Right atrium auricular region (tissue), 2 donors: ENCODE measurements at regions not wholly inside any gene's neighbourhood (a gene's known extent, or its start where the extent isn't known, plus 50 kb on each side); places are given as distances from the start of the nearest gene placed in this dataset.

Source experiments
- DNase-seq: peaks from one replicate; pipeline ENCODE4 v3.0.0-alpha.2; 2019; ENCODE audit warnings: low spot score
- H3K27ac ChIP-seq, 2 donors: fragments of 200-600 bp; sonication (generic); 1 replicate in 1 of 2; 2 replicates in 1 of 2; pipeline ENCODE4 v1.5.1; 2016 to 2019
- H3K27me3 ChIP-seq, 2 donors: fragments of 200-600 bp; sonication (generic); one replicate each; pipeline versions ENCODE4 v1.5.1 to v1.6.0; 2017 to 2019
- H3K36me3 ChIP-seq: fragments of 200-600 bp; sonication (generic); one replicate; pipeline ENCODE4 v1.5.1; 2016
- H3K4me1 ChIP-seq, 2 donors: fragments of 200-600 bp; sonication (generic); one replicate each; pipeline versions ENCODE4 v1.5.1 to v1.6.0; 2017 to 2019
- H3K4me3 ChIP-seq, 2 donors: fragments of 200-600 bp; sonication (generic); 1 replicate in 1 of 2; 2 replicates in 1 of 2; pipeline ENCODE4 v1.5.1; 2017 to 2019; ENCODE audit warnings: mild to moderate bottlenecking in 1 of 2, moderate library complexity in 1 of 2
- H3K9me3 ChIP-seq, 2 donors: fragments of 200-600 bp; sonication (generic); one replicate each; pipeline ENCODE4 v1.5.1; 2019
- CTCF ChIP-seq, 2 donors: fragments of 200-600 bp; sonication (generic); IDR thresholded peaks; one replicate each; pipeline ENCODE4 v1.5.1; 2019; ENCODE audit warnings: antibody characterized with exemption in 2 of 2

GRCh38 chr2:18363348-18363747, 197.1 kb downstream of the RDH14 start:
- no peak for DNase-seq

GRCh38 chr2:18362696-18363095, 197.8 kb downstream of the RDH14 start:
- Histone ChIP-seq H3K4me3 (no peak overlapping the region), H3K27me3 (no peaks in the 10 kb centered on the region), H3K36me3 (no peaks in the 10 kb centered on the region), H3K9me3 (no peaks in the 10 kb centered on the region), H3K4me1 (no peaks in the 10 kb centered on the region), H3K27ac (no peak overlapping the region)
- TF ChIP-seq CTCF (IDR thresholded peaks at IDR 0.05) = no peak
- no peak for DNase-seq

More at GRCh38 chr2:18363348-18363747, 197.1 kb downstream of the RDH14 start:
- Histone ChIP-seq H3K36me3 (no peaks in the 10 kb centered on the region), H3K27ac (no peak overlapping the region), H3K4me3 (no peak overlapping the region), H3K27me3 (no peaks in the 10 kb centered on the region), H3K4me1 (no peaks in the 10 kb centered on the region), H3K9me3 (no peaks in the 10 kb centered on the region)
- TF ChIP-seq CTCF (IDR thresholded peaks at IDR 0.05) = no peak

DNA sequence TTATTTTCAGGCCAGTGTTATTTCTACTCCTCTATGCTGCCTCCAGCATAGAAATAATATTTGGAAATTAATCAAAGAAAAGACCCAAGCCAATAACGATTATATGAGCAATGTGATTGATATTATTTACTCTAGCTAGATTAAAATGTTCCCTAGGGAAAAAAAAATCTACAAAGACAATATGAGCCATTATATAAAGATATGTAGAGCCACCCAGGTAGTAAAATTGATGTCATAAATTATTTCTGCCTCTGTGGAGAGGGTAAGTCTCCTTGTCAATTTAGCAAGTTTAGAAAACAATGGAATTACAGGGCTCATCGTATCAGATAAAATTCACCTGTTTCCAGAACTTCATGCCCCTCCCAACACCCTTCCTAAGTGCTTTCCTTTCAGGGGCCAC, 202.9 kb downstream of the RDH14 start:
- H3K27ac ChIP-seq = no peak overlapping the region
- DNase-seq = no peak
- no peaks in the 10 kb centered on the region for H3K27me3 ChIP-seq
- no peaks in the 10 kb centered on the region for H3K4me1 ChIP-seq
- TF ChIP-seq CTCF (IDR thresholded peaks at IDR 0.05) = no peak
- H3K36me3 ChIP-seq = no peaks in the 10 kb centered on the region
- no peaks in the 10 kb centered on the region for H3K9me3 ChIP-seq
- no peak overlapping the region for H3K4me3 ChIP-seq

DNA sequence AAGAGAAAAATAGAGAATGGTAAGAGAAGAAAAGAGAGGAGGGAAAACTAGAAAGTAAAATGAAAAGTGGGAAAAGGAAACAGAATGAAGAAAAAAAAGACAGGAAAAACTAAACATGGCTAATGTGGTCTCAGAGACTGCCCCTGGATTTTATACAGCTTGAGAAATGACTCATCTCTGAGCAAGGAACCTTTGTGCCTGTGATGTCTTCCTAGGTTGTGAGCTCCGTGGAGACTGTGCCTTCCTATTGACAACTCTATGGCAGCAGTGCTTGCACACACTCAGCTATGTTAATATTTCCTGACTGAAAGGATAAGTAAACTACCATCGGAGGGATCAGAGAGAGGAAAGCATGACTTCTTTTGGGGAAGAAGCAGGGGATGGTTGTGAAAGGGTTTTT, 203.8 kb downstream of the RDH14 start:
- no peaks in the 10 kb centered on the region for H3K4me1 ChIP-seq
- TF ChIP-seq CTCF (IDR thresholded peaks at IDR 0.05) = no peak

DNA sequence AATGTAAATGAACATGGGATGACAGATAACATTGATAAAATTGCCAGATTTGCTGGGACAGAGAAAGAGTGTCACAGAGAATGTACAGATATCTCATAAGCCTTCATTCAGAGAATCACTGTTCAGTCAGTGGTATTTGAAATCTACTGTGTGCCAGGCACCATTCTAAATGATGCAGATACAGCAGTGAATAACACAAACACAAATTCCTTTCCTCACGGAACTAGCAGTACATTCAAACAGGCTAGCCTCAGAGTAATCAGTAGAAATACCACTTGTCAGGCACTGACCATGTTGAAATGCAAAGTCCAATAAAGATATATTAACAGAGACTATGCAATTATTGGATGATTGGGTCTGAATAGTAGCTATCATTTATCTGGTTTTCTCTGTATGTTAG, 211.0 kb downstream of the RDH14 start:
- Histone ChIP-seq H3K27me3 (no peaks in the 10 kb centered on the region), H3K4me3 (no peak overlapping the region), H3K36me3 (no peaks in the 10 kb centered on the region), H3K27ac (no peak overlapping the region), H3K4me1 (peaks cover 0 to 5% of the 10 kb centered on the region in 2 donors), H3K9me3 (no peaks in the 10 kb centered on the region)
- TF ChIP-seq CTCF (IDR thresholded peaks at IDR 0.05) = no peak
- DNase-seq = no peak

More for the DNA sequence above, 203.8 kb downstream of the RDH14 start:
- Histone ChIP-seq H3K27ac (no peak overlapping the region), H3K36me3 (no peaks in the 10 kb centered on the region), H3K4me3 (no peak overlapping the region), H3K27me3 (no peaks in the 10 kb centered on the region), H3K9me3 (no peaks in the 10 kb centered on the region)
- no peak for DNase-seq

- Histone ChIP-seq H3K27ac (no peak overlapping the region), H3K4me1 (peaks cover 0 to 5% of the 10 kb centered on the region in 2 donors), H3K27me3 (no peaks in the 10 kb centered on the region), H3K36me3 (no peaks in the 10 kb centered on the region), H3K4me3 (no peak overlapping the region), H3K9me3 (no peaks in the 10 kb centered on the region)
- TF ChIP-seq CTCF (IDR thresholded peaks at IDR 0.05) = no peak
- no peak for DNase-seq
Measured at GRCh38 chr2:18346874-18347273, 213.6 kb downstream of the RDH14 start.
